GM12878 (cell line): ENCODE measurements at regions not wholly inside any gene's neighbourhood (a gene's known extent, or its start where the extent isn't known, plus 50 kb on each side); places are given as distances from the start of the nearest gene placed in this dataset.

Experiments
- ATAC-seq: fragments of 200-7000 bp; cut with Tn5 transposase; 3 replicates; pipeline ENCODE4 v1.9.1; 2020; ENCODE audit warnings: mild to moderate bottlenecking, moderate library complexity
- BruUV-seq: library from RNA; stranded (reverse); fragments of 400-500 nt; replicated peaks from 2 replicates; lab custom pipeline; 2021; lab: Mats Ljungman, UMichigan
- CTCF ChIA-PET: fragments of 300-600 bp; sonication (Branson Sonifier 250); formaldehyde crosslinking; extraction: SDS; loops from one replicate; lab custom pipeline; 2021; ENCODE audit warnings: inconsistent platforms; lab: Yijun Ruan, JAX
- POLR2A ChIA-PET: fragments of 350-600 bp; formaldehyde crosslinking; extraction: SDS; loops from one replicate; lab custom pipeline; 2021; ENCODE audit warnings: inconsistent platforms; lab: Charles Lee
- RAD21 ChIA-PET: fragments of 300-600 bp; sonication (Branson Sonifier 250); formaldehyde crosslinking; loops from one replicate; lab custom pipeline; 2023; ENCODE audit warnings: antibody characterized with exemption; ENCODE audit not compliant: unreplicated experiment; lab: Charles Lee
- SMC1A ChIA-PET: fragments of 300-600 bp; sonication (Branson Sonifier 250); formaldehyde crosslinking; loops from one replicate; lab custom pipeline; 2023; ENCODE audit not compliant: unreplicated experiment, uncharacterized antibody; lab: Charles Lee
- DNase-seq: peaks from one replicate; pipeline ENCODE4 v3.0.0-alpha.2; 2011; ENCODE audit warnings: low read depth, low spot score
- FAIRE-seq: peaks from 3 replicates; lab custom pipeline; 2011; peaks lifted over from hg19 to GRCh38; lab: Jason Lieb, UNC
- H2AFZ ChIP-seq: 2 replicates; pipeline ENCODE4 v1.6.0; 2011; ENCODE audit warnings: low read depth, low read length, control low read depth; ENCODE audit not compliant: control insufficient read depth
- H3K27ac ChIP-seq: 2 replicates; pipeline ENCODE4 v1.5.1; 2011; ENCODE audit warnings: control low read depth; ENCODE audit not compliant: control insufficient read depth, insufficient read depth
- H3K27me3 ChIP-seq, 2 experiments: replicated peaks in 1 of 2; 2 replicates each; pipeline versions ENCODE4 v1.6.0 to v1.6.1; 2011; ENCODE audit warnings: low read length in 1 of 2; ENCODE audit not compliant: control insufficient read depth in 2 of 2, insufficient read depth in 2 of 2
- H3K36me3 ChIP-seq, 2 experiments: 2 replicates each; pipeline ENCODE4 v1.5.1; 2011; ENCODE audit warnings: low read length in 1 of 2; ENCODE audit not compliant: control insufficient read depth in 2 of 2, insufficient read depth in 2 of 2
- H3K4me1 ChIP-seq: 2 replicates; pipeline ENCODE4 v1.6.1; 2011; ENCODE audit warnings: mild to moderate bottlenecking, low read length, moderate library complexity, mixed read lengths; ENCODE audit not compliant: control insufficient read depth, insufficient read depth
- H3K4me2 ChIP-seq: 2 replicates; pipeline ENCODE4 v1.6.0; 2011; ENCODE audit warnings: control low read depth; ENCODE audit not compliant: control insufficient read depth, insufficient read depth
- H3K4me3 ChIP-seq: fragments of 200-600 bp; sonication (generic); 2 replicates; pipeline ENCODE4 v1.5.1; 2016
- H3K79me2 ChIP-seq: 2 replicates; pipeline ENCODE4 v1.6.0; 2011; ENCODE audit warnings: low read length; ENCODE audit not compliant: control insufficient read depth, insufficient read depth
- H3K9ac ChIP-seq: 2 replicates; pipeline ENCODE4 v1.8.0; 2011; ENCODE audit warnings: low read length, control low read depth, mixed read lengths; ENCODE audit not compliant: control insufficient read depth, insufficient read depth
- H3K9me3 ChIP-seq: replicated peaks from 3 replicates; pipeline ENCODE4 v1.5.1; 2011; ENCODE audit warnings: mild to moderate bottlenecking, low read length; ENCODE audit not compliant: control insufficient read depth, insufficient read depth
- H4K20me1 ChIP-seq: 2 replicates; pipeline ENCODE4 v1.6.0; 2011; ENCODE audit not compliant: control insufficient read depth, insufficient read depth
- BMI1 ChIP-seq: fragments of 450-650 bp; IDR thresholded peaks from 2 replicates; pipeline ENCODE4 v1.6.1; 2016; ENCODE audit warnings: mild to moderate bottlenecking, moderate library complexity, borderline replicate concordance
- IRF4 ChIP-seq: IDR thresholded peaks from 2 replicates; pipeline ENCODE4 v1.6.1; 2011; ENCODE audit warnings: low read depth, low read length
- KLF5 ChIP-seq: fragments of 450-650 bp; IDR thresholded peaks from 2 replicates; pipeline ENCODE4 v1.6.1; 2014; ENCODE audit warnings: mild to moderate bottlenecking; ENCODE audit not compliant: partially characterized antibody
- MYB ChIP-seq: fragments of 150-350 bp; IDR thresholded peaks from 2 replicates; pipeline ENCODE4 v1.6.1; 2014; ENCODE audit warnings: mild to moderate bottlenecking, low read depth, low read length, borderline replicate concordance
- POLR2AphosphoS2 ChIP-seq: IDR thresholded peaks from 2 replicates; pipeline ENCODE4 v1.6.1; 2011; ENCODE audit warnings: low read depth, mild to moderate bottlenecking, low read length, improper control_type of control experiment, moderate library complexity
- RAD21 ChIP-seq: IDR thresholded peaks from 2 replicates; pipeline ENCODE4 v1.6.1; 2011; ENCODE audit warnings: mild to moderate bottlenecking, low read depth, low read length, moderate library complexity; ENCODE audit not compliant: insufficient read depth
- RAD51 ChIP-seq: fragments of 450-650 bp; IDR thresholded peaks from 2 replicates; pipeline ENCODE4 v1.6.1; 2016; ENCODE audit warnings: moderate library complexity, mild to moderate bottlenecking, inconsistent platforms
- YBX1 ChIP-seq: fragments of 450-650 bp; IDR thresholded peaks from 2 replicates; pipeline ENCODE4 v1.6.1; 2016; ENCODE audit warnings: antibody characterized with exemption
- ZBED1 ChIP-seq: IDR thresholded peaks from 2 replicates; pipeline ENCODE4 v1.6.1; 2016; ENCODE audit warnings: borderline replicate concordance
- WGBS: methylation state at CpG from one replicate; pipeline ENCODE4 v1.1.6; 2016; ENCODE audit warnings: low lambda C conversion rate; ENCODE audit not compliant: insufficient replicate concordance, insufficient coverage; ENCODE audit errors: missing lambda C conversion rate; 5-methylcytosine and 5-hydroxymethylcytosine counted together
- in situ Hi-C: fragments of 300-500 bp; cut with MboI; formaldehyde crosslinking; loops from 9 replicates; pipeline ENCODE4 v1.14.3; 2018; ENCODE audit warnings: mixed read lengths
- intact Hi-C: fragments of 100-400 bp; cut with micrococcal nuclease; formaldehyde crosslinking; loops from one replicate; pipeline ENCODE4 v1.14.2; 2022; ENCODE audit not compliant: unreplicated experiment
- TF ChIP-seq, protein P1 (sequence below): IDR thresholded peaks from 2 replicates; pipeline ENCODE4 v1.6.1; 2012; ENCODE audit warnings: low read depth, low read length, improper control_type of control experiment
- TF ChIP-seq, protein P2 (sequence below): IDR thresholded peaks from 2 replicates; pipeline ENCODE4 v1.6.1; 2012; ENCODE audit warnings: low read length, inconsistent platforms
- TF ChIP-seq, protein P3 (sequence below): fragments of 450-650 bp; IDR thresholded peaks from 2 replicates; pipeline ENCODE4 v1.6.1; 2018; ENCODE audit warnings: borderline replicate concordance, mild to moderate bottlenecking; ENCODE audit not compliant: partially characterized antibody

DNA sequence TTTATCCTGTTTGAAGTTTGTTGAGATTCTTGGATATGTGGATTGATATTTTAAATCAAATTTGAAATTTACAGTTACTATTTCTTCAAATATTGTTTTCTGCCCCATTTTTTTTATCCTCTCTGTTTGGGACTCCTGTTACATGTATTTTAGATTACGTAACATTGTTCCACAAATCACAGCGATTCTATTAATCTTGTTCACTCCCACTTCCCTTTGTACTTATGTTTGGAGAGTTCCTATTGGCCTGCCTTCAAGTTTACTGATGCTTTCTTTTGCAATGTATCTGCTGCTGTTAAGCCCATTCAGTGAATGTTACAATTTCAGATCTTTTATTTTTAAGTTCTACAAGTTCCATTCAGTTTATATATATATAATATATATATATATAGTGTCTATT, 288.3 kb upstream of the TNRC6C start:
- H3K79me2 ChIP-seq = no peaks in the 10 kb centered on the region
- SMC1A ChIA-PET = interaction anchor here (1.3 kb wide), 1 partner anchor 343 kb away, joined by 4 read pairs; no protein-coding TSS in a partner anchor
- RAD21 ChIA-PET = no interaction called here
- H3K4me3 ChIP-seq = no peak overlapping the region
- POLR2A ChIA-PET = no interaction called here
- no peaks in the 10 kb centered on the region for H4K20me1 ChIP-seq
- CTCF ChIA-PET = no interaction called here
- in situ Hi-C loops (no loop called here), intact Hi-C loops (no loop called here)
- no peaks in the 10 kb centered on the region for H3K36me3 ChIP-seq
- DNase-seq = no peak
- no peak for TF ChIP-seq IRF4
- H3K27ac ChIP-seq = no peak overlapping the region
- FAIRE-seq = no peak
- no peaks in the 10 kb centered on the region for H3K27me3 ChIP-seq
- no peak overlapping the region for H3K9ac ChIP-seq
- H3K4me1 ChIP-seq = no peaks in the 10 kb centered on the region
- H2AFZ ChIP-seq = no peak overlapping the region
- 82% methylated on average over 2 of the region's 2 CpGs for WGBS
- H3K9me3 ChIP-seq = peaks cover 6% of the 10 kb centered on the region; the same call in 2 of the 3 replicates
- BruUV-seq = no TSS peak
- no peak for ATAC-seq
- H3K4me2 ChIP-seq = no peak overlapping the region

DNA sequence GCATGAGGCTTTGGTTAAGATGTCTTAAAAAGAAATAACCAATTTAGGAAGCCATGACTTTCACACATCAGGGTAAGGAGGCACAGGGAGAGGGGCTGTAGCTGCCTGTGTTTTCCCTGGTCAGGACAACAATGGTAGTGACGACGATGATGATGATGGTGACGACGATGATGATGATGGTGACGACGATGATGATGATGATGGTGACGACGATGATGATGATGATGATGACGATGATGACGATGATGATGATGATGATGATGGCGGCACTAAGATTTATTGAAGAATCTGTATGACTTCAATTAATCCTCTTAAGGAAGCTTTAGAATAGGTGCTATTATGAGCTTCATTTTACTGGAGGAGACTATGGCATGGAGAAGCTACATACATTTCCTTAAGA, 284.1 kb upstream of the TNRC6C start:
- 77% methylated on average over 11 of the region's 11 CpGs for WGBS
- intact Hi-C loops (no loop called here), in situ Hi-C loops (no loop called here)
- ATAC-seq (no peak), FAIRE-seq (no peak), DNase-seq (no peak)
- Histone ChIP-seq H3K4me2 (no peak overlapping the region), H3K9ac (no peak overlapping the region), H3K27me3 (no peaks in the 10 kb centered on the region), H2AFZ (no peak overlapping the region), H4K20me1 (no peaks in the 10 kb centered on the region), H3K4me1 (no peaks in the 10 kb centered on the region), H3K36me3 (no peaks in the 10 kb centered on the region), H3K79me2 (no peaks in the 10 kb centered on the region), H3K27ac (no peak overlapping the region), H3K9me3 (no peaks in the 10 kb centered on the region), H3K4me3 (no peak overlapping the region)
- ChIA-PET RAD21 (no interaction called here), POLR2A (no interaction called here), SMC1A (no interaction called here), CTCF (no interaction called here)
- BruUV-seq = no TSS peak
- no peak for TF ChIP-seq ZBED1
- no peak for TF ChIP-seq MYB
- TF ChIP-seq KLF5 = no peak
- TF ChIP-seq, protein P1, sequence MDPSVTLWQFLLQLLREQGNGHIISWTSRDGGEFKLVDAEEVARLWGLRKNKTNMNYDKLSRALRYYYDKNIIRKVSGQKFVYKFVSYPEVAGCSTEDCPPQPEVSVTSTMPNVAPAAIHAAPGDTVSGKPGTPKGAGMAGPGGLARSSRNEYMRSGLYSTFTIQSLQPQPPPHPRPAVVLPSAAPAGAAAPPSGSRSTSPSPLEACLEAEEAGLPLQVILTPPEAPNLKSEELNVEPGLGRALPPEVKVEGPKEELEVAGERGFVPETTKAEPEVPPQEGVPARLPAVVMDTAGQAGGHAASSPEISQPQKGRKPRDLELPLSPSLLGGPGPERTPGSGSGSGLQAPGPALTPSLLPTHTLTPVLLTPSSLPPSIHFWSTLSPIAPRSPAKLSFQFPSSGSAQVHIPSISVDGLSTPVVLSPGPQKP = no peak
- no peak for TF ChIP-seq YBX1
- no peak for TF ChIP-seq RAD51
- TF ChIP-seq, protein P2, sequence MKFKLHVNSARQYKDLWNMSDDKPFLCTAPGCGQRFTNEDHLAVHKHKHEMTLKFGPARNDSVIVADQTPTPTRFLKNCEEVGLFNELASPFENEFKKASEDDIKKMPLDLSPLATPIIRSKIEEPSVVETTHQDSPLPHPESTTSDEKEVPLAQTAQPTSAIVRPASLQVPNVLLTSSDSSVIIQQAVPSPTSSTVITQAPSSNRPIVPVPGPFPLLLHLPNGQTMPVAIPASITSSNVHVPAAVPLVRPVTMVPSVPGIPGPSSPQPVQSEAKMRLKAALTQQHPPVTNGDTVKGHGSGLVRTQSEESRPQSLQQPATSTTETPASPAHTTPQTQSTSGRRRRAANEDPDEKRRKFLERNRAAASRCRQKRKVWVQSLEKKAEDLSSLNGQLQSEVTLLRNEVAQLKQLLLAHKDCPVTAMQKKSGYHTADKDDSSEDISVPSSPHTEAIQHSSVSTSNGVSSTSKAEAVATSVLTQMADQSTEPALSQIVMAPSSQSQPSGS = no peak
- no peak for TF ChIP-seq RAD21
- TF ChIP-seq, protein P3, sequence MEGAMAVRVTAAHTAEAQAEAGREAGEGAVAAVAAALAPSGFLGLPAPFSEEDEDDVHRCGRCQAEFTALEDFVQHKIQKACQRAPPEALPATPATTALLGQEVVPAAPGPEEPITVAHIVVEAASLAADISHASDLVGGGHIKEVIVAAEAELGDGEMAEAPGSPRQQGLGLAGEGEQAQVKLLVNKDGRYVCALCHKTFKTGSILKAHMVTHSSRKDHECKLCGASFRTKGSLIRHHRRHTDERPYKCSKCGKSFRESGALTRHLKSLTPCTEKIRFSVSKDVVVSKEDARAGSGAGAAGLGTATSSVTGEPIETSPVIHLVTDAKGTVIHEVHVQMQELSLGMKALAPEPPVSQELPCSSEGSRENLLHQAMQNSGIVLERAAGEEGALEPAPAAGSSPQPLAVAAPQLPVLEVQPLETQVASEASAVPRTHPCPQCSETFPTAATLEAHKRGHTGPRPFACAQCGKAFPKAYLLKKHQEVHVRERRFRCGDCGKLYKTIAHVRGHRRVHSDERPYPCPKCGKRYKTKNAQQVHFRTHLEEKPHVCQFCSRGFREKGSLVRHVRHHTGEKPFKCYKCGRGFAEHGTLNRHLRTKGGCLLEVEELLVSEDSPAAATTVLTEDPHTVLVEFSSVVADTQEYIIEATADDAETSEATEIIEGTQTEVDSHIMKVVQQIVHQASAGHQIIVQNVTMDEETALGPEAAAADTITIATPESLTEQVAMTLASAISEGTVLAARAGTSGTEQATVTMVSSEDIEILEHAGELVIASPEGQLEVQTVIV = no peak
- TF ChIP-seq BMI1 = no peak
- no peak for TF ChIP-seq POLR2AphosphoS2
